ENCODE measurements at regions not wholly inside any gene's neighbourhood (a gene's known extent, or its start where the extent isn't known, plus 50 kb on each side); places are given as distances from the start of the nearest gene placed in this dataset.

- H3K4me1 ChIP-seq (ENCODE audit: low read length) = no peaks in the 10 kb centered on the region
- H3K79me2 ChIP-seq (ENCODE audit: low read length) = no peaks in the 10 kb centered on the region
- no peak overlapping the region for H3K4me3 ChIP-seq (ENCODE audit: low read length)
- no peaks in the 10 kb centered on the region for H3K27me3 ChIP-seq (ENCODE audit: low read depth, low read length)
- H3K36me3 ChIP-seq (replicated peaks; ENCODE audit: low read depth, low read length) = no peaks in the 10 kb centered on the region
- no peak overlapping the region for H3K4me2 ChIP-seq (ENCODE audit: low read length)
- TF ChIP-seq EZH2phosphoT487 (IDR thresholded peaks at IDR 0.05; ENCODE audit: low read depth) = no peak
- TF ChIP-seq CTCF (IDR thresholded peaks at IDR 0.05; ENCODE audit: low read depth, low read length) = no peak
- no peaks in the 10 kb centered on the region for H4K20me1 ChIP-seq (ENCODE audit: insufficient read depth, low read length)
- no peaks in the 10 kb centered on the region for H3K9me3 ChIP-seq (ENCODE audit: insufficient read depth, low read length)
- H3K27ac ChIP-seq (ENCODE audit: low read length) = no peak overlapping the region
- H3K9ac ChIP-seq (ENCODE audit: low read length) = no peak overlapping the region
- no peak overlapping the region for H2AFZ ChIP-seq (ENCODE audit: low read depth, low read length)
Observed at GRCh38 chr7:42351316-42351935, 114.4 kb upstream of the GLI3 start.

GRCh38 chr7:42350801-42351200 lies 113.8 kb upstream of the GLI3 start:
- Histone ChIP-seq H3K27ac (ENCODE audit: low read length) (no peak overlapping the region), H3K4me2 (ENCODE audit: low read length) (no peak overlapping the region), H3K4me3 (ENCODE audit: low read length) (no peak overlapping the region), H3K27me3 (ENCODE audit: low read depth, low read length) (no peaks in the 10 kb centered on the region), H3K79me2 (ENCODE audit: low read length) (no peaks in the 10 kb centered on the region), H2AFZ (ENCODE audit: low read depth, low read length) (no peak overlapping the region), H3K9me3 (ENCODE audit: insufficient read depth, low read length) (no peaks in the 10 kb centered on the region), H3K36me3 (replicated peaks; ENCODE audit: low read depth, low read length) (no peaks in the 10 kb centered on the region), H3K9ac (ENCODE audit: low read length) (no peak overlapping the region), H4K20me1 (ENCODE audit: insufficient read depth, low read length) (no peaks in the 10 kb centered on the region), H3K4me1 (ENCODE audit: low read length) (no peaks in the 10 kb centered on the region)
- TF ChIP-seq CTCF (IDR thresholded peaks at IDR 0.05; ENCODE audit: low read depth, low read length) (no peak), EZH2phosphoT487 (IDR thresholded peaks at IDR 0.05; ENCODE audit: low read depth) (no peak)

- Histone ChIP-seq H3K27ac (ENCODE audit: low read length) (no peak overlapping the region), H3K9ac (ENCODE audit: low read length) (no peak overlapping the region), H2AFZ (ENCODE audit: low read depth, low read length) (no peak overlapping the region), H3K36me3 (replicated peaks; ENCODE audit: low read depth, low read length) (no peaks in the 10 kb centered on the region), H3K4me2 (ENCODE audit: low read length) (no peak overlapping the region), H3K27me3 (ENCODE audit: low read depth, low read length) (no peaks in the 10 kb centered on the region), H3K9me3 (ENCODE audit: insufficient read depth, low read length) (no peaks in the 10 kb centered on the region), H4K20me1 (ENCODE audit: insufficient read depth, low read length) (no peaks in the 10 kb centered on the region), H3K4me1 (ENCODE audit: low read length) (no peaks in the 10 kb centered on the region), H3K79me2 (ENCODE audit: low read length) (no peaks in the 10 kb centered on the region), H3K4me3 (ENCODE audit: low read length) (no peak overlapping the region)
- TF ChIP-seq CTCF (IDR thresholded peaks at IDR 0.05; ENCODE audit: low read depth, low read length) (no peak), EZH2phosphoT487 (IDR thresholded peaks at IDR 0.05; ENCODE audit: low read depth) (no peak)
Observed at GRCh38 chr7:42348631-42349030, 111.6 kb upstream of the GLI3 start.

GRCh38 chr7:42348071-42348470 lies 111.1 kb upstream of the GLI3 start:
- no peaks in the 10 kb centered on the region for H3K36me3 ChIP-seq (replicated peaks; ENCODE audit: low read depth, low read length)

More at GRCh38 chr7:42348071-42348470, 111.1 kb upstream of the GLI3 start:
- Histone ChIP-seq H3K9ac (ENCODE audit: low read length) (no peak overlapping the region), H3K4me3 (ENCODE audit: low read length) (no peak overlapping the region), H3K27me3 (ENCODE audit: low read depth, low read length) (no peaks in the 10 kb centered on the region), H3K27ac (ENCODE audit: low read length) (no peak overlapping the region), H3K4me2 (ENCODE audit: low read length) (no peak overlapping the region), H4K20me1 (ENCODE audit: insufficient read depth, low read length) (no peaks in the 10 kb centered on the region), H2AFZ (ENCODE audit: low read depth, low read length) (no peak overlapping the region), H3K9me3 (ENCODE audit: insufficient read depth, low read length) (no peaks in the 10 kb centered on the region), H3K79me2 (ENCODE audit: low read length) (no peaks in the 10 kb centered on the region), H3K4me1 (ENCODE audit: low read length) (no peaks in the 10 kb centered on the region)
- TF ChIP-seq EZH2phosphoT487 (IDR thresholded peaks at IDR 0.05; ENCODE audit: low read depth) = no peak
- TF ChIP-seq CTCF (IDR thresholded peaks at IDR 0.05; ENCODE audit: low read depth, low read length) = no peak
